ENCODE measurements at regions not wholly inside any gene's neighbourhood (a gene's known extent, or its start where the extent isn't known, plus 50 kb on each side); places are given as distances from the start of the nearest gene placed in this dataset.

DNA sequence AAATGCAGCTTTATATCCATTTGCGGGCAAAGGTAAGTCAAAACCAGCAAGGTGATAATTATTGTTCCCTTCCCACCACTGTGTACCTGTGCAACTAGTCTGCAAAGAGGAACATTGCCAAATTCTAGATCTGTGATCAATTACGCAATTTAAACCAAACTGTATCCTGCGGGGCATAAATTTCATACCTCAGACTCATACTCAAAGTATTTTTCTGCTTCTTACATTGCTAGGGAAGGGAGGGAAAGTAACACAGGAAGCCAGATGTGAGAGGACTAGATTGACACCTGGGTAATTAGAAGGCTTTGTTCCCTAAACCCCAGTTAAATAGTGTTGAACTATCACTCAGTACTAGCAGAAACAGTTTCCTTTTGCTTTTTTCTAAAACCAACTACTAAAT lies 240.2 kb upstream of the ZNF608 start:
- TF ChIP-seq, protein P1, sequence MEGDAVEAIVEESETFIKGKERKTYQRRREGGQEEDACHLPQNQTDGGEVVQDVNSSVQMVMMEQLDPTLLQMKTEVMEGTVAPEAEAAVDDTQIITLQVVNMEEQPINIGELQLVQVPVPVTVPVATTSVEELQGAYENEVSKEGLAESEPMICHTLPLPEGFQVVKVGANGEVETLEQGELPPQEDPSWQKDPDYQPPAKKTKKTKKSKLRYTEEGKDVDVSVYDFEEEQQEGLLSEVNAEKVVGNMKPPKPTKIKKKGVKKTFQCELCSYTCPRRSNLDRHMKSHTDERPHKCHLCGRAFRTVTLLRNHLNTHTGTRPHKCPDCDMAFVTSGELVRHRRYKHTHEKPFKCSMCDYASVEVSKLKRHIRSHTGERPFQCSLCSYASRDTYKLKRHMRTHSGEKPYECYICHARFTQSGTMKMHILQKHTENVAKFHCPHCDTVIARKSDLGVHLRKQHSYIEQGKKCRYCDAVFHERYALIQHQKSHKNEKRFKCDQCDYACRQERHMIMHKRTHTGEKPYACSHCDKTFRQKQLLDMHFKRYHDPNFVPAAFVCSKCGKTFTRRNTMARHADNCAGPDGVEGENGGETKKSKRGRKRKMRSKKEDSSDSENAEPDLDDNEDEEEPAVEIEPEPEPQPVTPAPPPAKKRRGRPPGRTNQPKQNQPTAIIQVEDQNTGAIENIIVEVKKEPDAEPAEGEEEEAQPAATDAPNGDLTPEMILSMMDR (conservative IDR thresholded peaks at IDR 0.05; ENCODE audit: low read length), result no peak
- TF ChIP-seq EZH2phosphoT487 (IDR thresholded peaks at IDR 0.05; ENCODE audit: borderline replicate concordance, low read depth, low read length), result no peak
